H9 (cell line): ENCODE measurements at regions not wholly inside any gene's neighbourhood (a gene's known extent, or its start where the extent isn't known, plus 50 kb on each side); places are given as distances from the start of the nearest gene placed in this dataset.

Experiments
- DNase-seq: peaks from one replicate; pipeline ENCODE4 v3.0.0-alpha.2; 2017
- H2AFZ ChIP-seq: one replicate; pipeline ENCODE4 v1.6.1; 2013; ENCODE audit warnings: mild to moderate bottlenecking, low read length, control low read depth, moderate library complexity
- H2AK5ac ChIP-seq: 2 replicates; pipeline ENCODE4 v1.6.1; 2013; ENCODE audit warnings: low read length, control low read depth, mixed read lengths; ENCODE audit not compliant: insufficient read length
- H2BK120ac ChIP-seq: one replicate; pipeline ENCODE4 v1.6.1; 2013; ENCODE audit warnings: low read depth, mild to moderate bottlenecking, low read length, control low read depth, inconsistent platforms; ENCODE audit not compliant: poor library complexity, severe bottlenecking
- H2BK12ac ChIP-seq: 2 replicates; pipeline ENCODE4 v1.6.1; 2013; ENCODE audit warnings: low read length, control low read depth, mixed read lengths, low read depth; ENCODE audit not compliant: insufficient read length
- H2BK15ac ChIP-seq: 2 replicates; pipeline ENCODE4 v1.6.1; 2013; ENCODE audit warnings: low read depth, low read length, control low read depth
- H2BK20ac ChIP-seq: one replicate; pipeline ENCODE4 v1.6.1; 2013; ENCODE audit warnings: low read depth, mild to moderate bottlenecking, low read length, control low read depth, inconsistent platforms; ENCODE audit not compliant: poor library complexity, severe bottlenecking
- H2BK5ac ChIP-seq: 2 replicates; pipeline ENCODE4 v1.6.1; 2013; ENCODE audit warnings: low read length, control low read depth, mixed read lengths; ENCODE audit not compliant: insufficient read length
- H3K14ac ChIP-seq: 2 replicates; pipeline ENCODE4 v1.6.1; 2013; ENCODE audit warnings: low read length, control low read depth; ENCODE audit not compliant: insufficient read depth
- H3K18ac ChIP-seq: 2 replicates; pipeline ENCODE4 v1.6.1; 2013; ENCODE audit warnings: low read depth, mild to moderate bottlenecking, mixed read lengths, low read length, control low read depth; ENCODE audit not compliant: insufficient read length
- H3K23ac ChIP-seq: 2 replicates; pipeline ENCODE4 v1.6.1; 2013; ENCODE audit warnings: low read length, control low read depth, mixed read lengths, low read depth; ENCODE audit not compliant: insufficient read length
- H3K23me2 ChIP-seq: 2 replicates; pipeline ENCODE4 v1.6.1; 2013; ENCODE audit warnings: low read depth, mild to moderate bottlenecking, mixed read lengths, low read length, control low read depth; ENCODE audit not compliant: insufficient read length, poor library complexity, severe bottlenecking
- H3K27ac ChIP-seq: 2 replicates; pipeline ENCODE4 v1.5.1; 2013; ENCODE audit warnings: low read length, control low read depth, mixed read lengths, low read depth; ENCODE audit not compliant: insufficient read length
- H3K27me3 ChIP-seq: 2 replicates; pipeline ENCODE4 v1.6.1; 2013; ENCODE audit warnings: low read length, control low read depth, inconsistent platforms; ENCODE audit not compliant: insufficient read depth
- H3K4ac ChIP-seq: 2 replicates; pipeline ENCODE4 v1.6.1; 2013; ENCODE audit warnings: low read depth, mild to moderate bottlenecking, control low read depth, inconsistent platforms, low read length, moderate library complexity
- H3K4me1 ChIP-seq: 2 replicates; pipeline ENCODE4 v1.6.1; 2013; ENCODE audit warnings: low read length, control low read depth, inconsistent platforms; ENCODE audit not compliant: insufficient read depth
- H3K4me2 ChIP-seq: 2 replicates; pipeline ENCODE4 v1.6.1; 2013; ENCODE audit warnings: low read length, control low read depth, mixed read lengths; ENCODE audit not compliant: insufficient read length, insufficient read depth
- H3K56ac ChIP-seq: 2 replicates; pipeline ENCODE4 v1.6.1; 2013; ENCODE audit warnings: low read depth, mild to moderate bottlenecking, mixed read lengths, low read length, control low read depth; ENCODE audit not compliant: insufficient read length
- H3K79me1 ChIP-seq: 2 replicates; pipeline ENCODE4 v1.6.1; 2013; ENCODE audit warnings: low read depth, mild to moderate bottlenecking, moderate library complexity, low read length, control low read depth, inconsistent platforms; ENCODE audit not compliant: insufficient read depth, poor library complexity, severe bottlenecking
- H3K79me2 ChIP-seq: 2 replicates; pipeline ENCODE4 v1.6.1; 2013; ENCODE audit warnings: low read length, control low read depth, inconsistent platforms; ENCODE audit not compliant: insufficient read depth
- H3K9ac ChIP-seq: 2 replicates; pipeline ENCODE4 v1.6.1; 2013; ENCODE audit warnings: low read length, control low read depth, mixed read lengths; ENCODE audit not compliant: insufficient read length; ENCODE audit errors: extremely low read depth
- H3K9me3 ChIP-seq: one replicate; pipeline ENCODE4 v1.6.1; 2013; ENCODE audit warnings: low read depth, low read length, inconsistent platforms; ENCODE audit not compliant: control insufficient read depth
- H3T11ph ChIP-seq: one replicate; pipeline ENCODE4 v1.6.1; 2013; ENCODE audit warnings: mild to moderate bottlenecking, low read length, control low read depth, inconsistent platforms
- H4K20me1 ChIP-seq: one replicate; pipeline ENCODE4 v1.6.1; 2013; ENCODE audit not compliant: control insufficient read depth, insufficient read length, insufficient read depth
- H4K5ac ChIP-seq: 2 replicates; pipeline ENCODE4 v1.6.1; 2013; ENCODE audit warnings: low read depth, mild to moderate bottlenecking, mixed read lengths, low read length, control low read depth; ENCODE audit not compliant: insufficient read length
- H4K8ac ChIP-seq: replicated peaks from 2 replicates; pipeline ENCODE4 v1.6.1; 2013; ENCODE audit warnings: low read length, control low read depth, mixed read lengths, low read depth; ENCODE audit not compliant: insufficient read length
- H4K91ac ChIP-seq: 2 replicates; pipeline ENCODE4 v1.6.1; 2013; ENCODE audit warnings: low read depth, mild to moderate bottlenecking, moderate library complexity, mixed read lengths, low read length, control low read depth; ENCODE audit not compliant: insufficient read length
- H3K27ac Mint-ChIP-seq, 3 experiments: 2 replicates in 2 of 3; 3 replicates in 1 of 3; pipeline ENCODE4 v1.8.0; 2020 to 2021; ENCODE audit warnings: mixed read lengths in 3 of 3, mild to moderate bottlenecking in 1 of 3, moderate library complexity in 1 of 3
- H3K27me3 Mint-ChIP-seq: 2 replicates; pipeline ENCODE4 v1.8.0; 2021; ENCODE audit warnings: low read depth, mild to moderate bottlenecking, moderate library complexity, mixed read lengths
- H3K36me3 Mint-ChIP-seq, 3 experiments: 2 replicates in 2 of 3; 3 replicates in 1 of 3; pipeline ENCODE4 v1.8.0; 2020 to 2021; ENCODE audit warnings: low read depth in 3 of 3, mixed read lengths in 3 of 3; ENCODE audit not compliant: insufficient read depth in 1 of 3
- H3K4me1 Mint-ChIP-seq, 2 experiments: 2 replicates each; pipeline ENCODE4 v1.8.0; 2020; ENCODE audit warnings: mixed read lengths in 2 of 2
- H3K4me3 Mint-ChIP-seq, 2 experiments: 2 replicates in 1 of 2; 3 replicates in 1 of 2; pipeline ENCODE4 v1.8.0; 2020 to 2021; ENCODE audit warnings: mild to moderate bottlenecking in 2 of 2, mixed read lengths in 2 of 2, moderate library complexity in 1 of 2
- H3K9me3 Mint-ChIP-seq, 2 experiments: 2 replicates in 1 of 2; 3 replicates in 1 of 2; pipeline ENCODE4 v1.8.0; 2020; ENCODE audit warnings: mild to moderate bottlenecking in 2 of 2, mixed read lengths in 2 of 2, moderate library complexity in 1 of 2
- CTCF ChIP-seq: fragments of 200-600 bp; sonication (generic); conservative IDR thresholded peaks from 3 replicates; pipeline ENCODE4 v1.8.0; 2021; ENCODE audit warnings: antibody characterized with exemption, mild to moderate bottlenecking
- WGBS: extraction: QIAGEN DNeasy Blood & Tissue Kit; methylation state at CpG from one replicate; pipeline ENCODE4 v1.1.7; 2013; ENCODE audit warnings: missing lambda C conversion rate, low lambda C conversion rate, mixed read lengths; ENCODE audit not compliant: insufficient read length; ENCODE audit errors: extremely low coverage; 5-methylcytosine and 5-hydroxymethylcytosine counted together

- Histone ChIP-seq H2BK15ac (no peak overlapping the region), H3K27me3 (no peaks in the 10 kb centered on the region), H3K79me1 (no peaks in the 10 kb centered on the region), H3K23me2 (no peaks in the 10 kb centered on the region), H3K79me2 (no peaks in the 10 kb centered on the region), H2BK20ac (no peak overlapping the region), H3K27ac (no peak overlapping the region), H3K9ac (no peak overlapping the region), H3K56ac (no peak overlapping the region), H2BK120ac (no peak overlapping the region), H3K14ac (no peak overlapping the region), H3K18ac (no peak overlapping the region), H2AFZ (no peak overlapping the region), H3K4ac (no peak overlapping the region), H2AK5ac (no peak overlapping the region), H3T11ph (no peak overlapping the region), H3K4me2 (no peak overlapping the region), H3K23ac (no peak overlapping the region), H4K5ac (no peak overlapping the region), H2BK12ac (no peak overlapping the region), H2BK5ac (no peak overlapping the region), H4K91ac (no peak overlapping the region), H3K4me1 (no peaks in the 10 kb centered on the region; the same call in 1 of the 2 replicates), H4K20me1 (no peaks in the 10 kb centered on the region), H4K8ac (no peak overlapping the region), H3K9me3 (no peaks in the 10 kb centered on the region)
- H3K4me3 Mint-ChIP-seq = no peak overlapping the region
- TF ChIP-seq CTCF = no peak
- no peak for DNase-seq
- peaks cover 3% of the 10 kb centered on the region in 2 experiments; a peak in 3 of 5 replicates for H3K9me3 Mint-ChIP-seq
- WGBS = no CpG with 5 or more reads among the region's 3 CpGs
- no peaks in the 10 kb centered on the region for H3K36me3 Mint-ChIP-seq
- H3K27me3 Mint-ChIP-seq = no peaks in the 10 kb centered on the region; the same call in 1 of the 2 replicates
- H3K27ac Mint-ChIP-seq = no peak overlapping the region
- peaks cover 4 to 7% of the 10 kb centered on the region in 2 experiments for H3K4me1 Mint-ChIP-seq
These were observed 102.4 kb upstream of the APC start for GRCh38 chr5:112635276-112635675.
